ENCODE measurements at regions not wholly inside any gene's neighbourhood (a gene's known extent, or its start where the extent isn't known, plus 50 kb on each side); places are given as distances from the start of the nearest gene placed in this dataset.
"Not testable (repeated sequence)": the region's sequence is repeated elsewhere in the genome, so short reads cannot be mapped to it uniquely, and the experiment has no call there.

DNA sequence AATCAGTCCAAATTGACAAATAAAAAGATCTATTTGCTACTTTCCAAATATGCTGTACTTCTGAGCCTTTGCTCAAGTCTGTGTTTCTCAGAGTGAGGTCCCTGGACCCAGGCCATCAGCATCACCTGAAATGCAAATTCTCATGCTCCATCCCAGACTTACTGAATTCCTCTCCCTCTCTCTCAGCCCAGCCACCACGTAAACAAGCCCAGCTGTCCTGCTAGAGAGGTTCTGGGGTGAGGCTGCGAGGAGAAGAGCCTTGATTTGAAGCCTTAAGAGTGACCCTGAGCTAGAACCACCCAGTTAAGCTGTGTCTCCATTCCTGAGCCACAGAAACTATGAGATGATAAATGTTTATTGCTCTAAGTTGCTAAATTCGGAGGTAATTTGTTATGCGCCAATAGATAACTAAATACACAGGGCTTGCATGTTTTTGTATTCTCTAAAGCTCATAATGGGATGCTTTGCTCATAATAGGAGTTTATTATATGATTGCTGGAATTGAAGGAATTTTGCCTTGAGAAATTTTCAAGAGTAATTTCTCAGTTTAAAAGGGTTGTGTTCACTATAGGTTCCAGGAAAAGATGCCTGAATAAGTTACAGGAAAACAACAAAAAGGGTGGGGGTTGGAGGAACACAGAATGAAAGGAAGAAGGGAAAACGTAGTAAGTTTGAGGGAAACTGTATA lies 98.9 kb upstream of the SPATA31D4 start:
- ATAC-seq (no peak), DNase-seq (no peak)
- Mint-ChIP-seq H3K27me3 (no peaks in the 10 kb centered on the region), H3K36me3 (ENCODE audit: low read depth) (no peaks in the 10 kb centered on the region), H3K4me1 (no peaks in the 10 kb centered on the region), H3K9me3 (ENCODE audit: low read depth) (no peaks in the 10 kb centered on the region), H3K27ac (no peak overlapping the region), H3K4me3 (no peak overlapping the region)
- ChIA-PET CTCF (no interaction called here), POLR2A (no interaction called here)
- intact Hi-C loops (cut with DNase I, micrococcal nuclease) = no loop called here

GRCh38 chr9:81830431-81830830 lies 97.8 kb upstream of the SPATA31D4 start:
- H3K9me3 Mint-ChIP-seq (ENCODE audit: low read depth); H3K27me3 Mint-ChIP-seq; ATAC-seq; H3K4me3 Mint-ChIP-seq; H3K4me1 Mint-ChIP-seq; POLR2A ChIA-PET; DNase-seq; intact Hi-C loops (cut with DNase I, micrococcal nuclease); H3K36me3 Mint-ChIP-seq (ENCODE audit: low read depth); H3K27ac Mint-ChIP-seq: not testable (repeated sequence)
- CTCF ChIA-PET = interaction anchor here (0.6 kb wide), 1 partner anchor 223 kb away, joined by 3 read pairs; no protein-coding TSS in a partner anchor

DNA sequence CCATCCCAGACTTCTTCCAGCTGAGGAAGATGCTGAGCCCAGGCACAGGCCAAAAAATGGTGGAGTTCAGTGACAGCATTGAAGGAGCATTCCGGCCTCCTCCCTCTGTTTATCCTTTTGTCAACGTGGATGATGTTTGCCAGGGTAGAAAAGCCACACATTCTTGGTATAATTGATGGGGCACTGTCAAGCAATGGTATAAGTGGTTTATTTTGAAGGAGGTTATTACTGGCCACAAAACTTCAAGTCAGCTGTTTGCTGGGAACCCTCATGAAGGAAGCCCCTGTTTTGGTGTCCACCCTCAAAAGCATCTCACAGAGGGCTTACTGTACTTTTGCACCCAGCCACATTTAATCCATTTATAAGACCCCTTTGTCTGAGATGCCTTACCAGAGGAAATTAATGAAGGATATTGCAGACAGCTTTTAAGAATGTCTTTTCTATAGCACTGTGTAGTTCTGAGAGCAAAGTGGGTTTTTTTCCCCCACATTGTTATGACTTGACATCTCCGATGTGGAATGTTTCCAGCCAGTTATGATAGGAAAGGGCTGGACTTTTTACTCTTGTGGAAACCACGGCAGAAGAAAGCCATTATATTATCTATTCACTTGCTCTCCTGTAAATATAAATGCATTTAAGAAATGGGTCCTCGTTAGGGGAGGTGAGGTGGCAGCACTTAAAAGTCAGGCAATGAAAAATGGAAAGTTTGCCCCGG lies 95.5 kb upstream of the SPATA31D4 start:
- Mint-ChIP-seq H3K27ac (no peak overlapping the region), H3K4me3 (no peak overlapping the region), H3K9me3 (ENCODE audit: low read depth) (no peaks in the 10 kb centered on the region), H3K4me1 (no peaks in the 10 kb centered on the region), H3K27me3 (no peaks in the 10 kb centered on the region), H3K36me3 (ENCODE audit: low read depth) (no peaks in the 10 kb centered on the region)
- ChIA-PET POLR2A (no interaction called here), CTCF (no interaction called here)
- intact Hi-C loops (cut with DNase I, micrococcal nuclease) = no loop called here
- DNase-seq = no peak
- no peak for ATAC-seq

GRCh38 chr9:81833563-81834345 lies 94.5 kb upstream of the SPATA31D4 start:
- Mint-ChIP-seq H3K9me3 (ENCODE audit: low read depth) (no peaks in the 10 kb centered on the region), H3K36me3 (ENCODE audit: low read depth) (no peaks in the 10 kb centered on the region), H3K27ac (no peak overlapping the region), H3K27me3 (no peaks in the 10 kb centered on the region), H3K4me1 (no peaks in the 10 kb centered on the region), H3K4me3 (no peak overlapping the region)
- POLR2A ChIA-PET = no interaction called here
- ATAC-seq = no peak
- DNase-seq = no peak
- intact Hi-C loops (cut with DNase I, micrococcal nuclease) = no loop called here
- CTCF ChIA-PET = no interaction called here

DNA sequence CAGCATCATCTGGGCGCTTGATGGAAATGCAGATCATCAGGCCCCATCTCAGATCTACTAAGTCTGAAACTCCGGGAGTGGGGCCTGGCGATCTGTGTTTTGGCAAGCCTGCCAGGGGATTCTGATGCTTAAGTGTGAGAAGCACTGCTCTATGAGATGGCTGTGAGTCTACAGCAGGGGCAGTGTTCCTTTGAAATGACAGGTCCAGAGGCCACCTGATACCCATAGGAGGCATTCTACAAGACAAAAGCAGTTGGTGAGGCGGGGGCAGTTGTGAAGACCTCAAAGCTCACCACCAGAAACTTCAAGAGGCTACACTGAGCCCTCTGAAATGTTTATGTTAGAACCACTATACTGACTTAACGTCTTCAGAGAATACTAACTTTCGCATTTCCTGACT lies 86.9 kb upstream of the SPATA31D4 start:
- H3K4me3 Mint-ChIP-seq = no peak overlapping the region
- no peak for DNase-seq
- ChIA-PET POLR2A (no interaction called here), CTCF (no interaction called here)
- H3K9me3 Mint-ChIP-seq (ENCODE audit: low read depth) = no peaks in the 10 kb centered on the region
- no peaks in the 10 kb centered on the region for H3K27me3 Mint-ChIP-seq
- ATAC-seq = no peak
- H3K27ac Mint-ChIP-seq = no peak overlapping the region
- intact Hi-C loops (cut with DNase I, micrococcal nuclease) = no loop called here
- H3K36me3 Mint-ChIP-seq (ENCODE audit: low read depth) = no peaks in the 10 kb centered on the region
- no peaks in the 10 kb centered on the region for H3K4me1 Mint-ChIP-seq

DNA sequence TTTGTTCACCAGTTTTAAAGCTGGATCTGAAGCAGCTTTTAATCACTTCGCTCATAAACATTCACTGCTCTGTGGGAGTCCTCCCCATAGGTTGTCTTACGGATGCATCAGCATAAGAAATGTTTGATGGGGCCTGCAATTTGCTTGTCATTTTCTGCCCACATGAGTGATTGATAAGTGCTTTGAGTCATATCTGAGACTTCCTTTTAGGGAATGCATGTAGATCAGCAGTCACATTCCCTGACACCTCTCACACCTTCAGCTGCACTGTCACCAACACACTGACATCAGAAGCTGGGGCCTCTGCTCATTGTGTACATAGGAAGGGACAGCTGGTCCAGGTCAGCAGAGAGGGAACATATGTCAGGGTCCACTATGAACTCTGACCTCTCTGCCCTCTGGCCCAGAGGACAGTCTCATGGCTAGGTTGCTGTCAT lies 84.1 kb upstream of the SPATA31D4 start:
- ChIA-PET CTCF (no interaction called here), POLR2A (no interaction called here)
- Mint-ChIP-seq H3K4me1 (no peaks in the 10 kb centered on the region), H3K4me3 (no peak overlapping the region), H3K9me3 (ENCODE audit: low read depth) (no peaks in the 10 kb centered on the region), H3K36me3 (ENCODE audit: low read depth) (no peaks in the 10 kb centered on the region), H3K27ac (no peak overlapping the region), H3K27me3 (no peaks in the 10 kb centered on the region)
- ATAC-seq (no peak), DNase-seq (no peak)
- intact Hi-C loops (cut with DNase I, micrococcal nuclease) = no loop called here

DNA sequence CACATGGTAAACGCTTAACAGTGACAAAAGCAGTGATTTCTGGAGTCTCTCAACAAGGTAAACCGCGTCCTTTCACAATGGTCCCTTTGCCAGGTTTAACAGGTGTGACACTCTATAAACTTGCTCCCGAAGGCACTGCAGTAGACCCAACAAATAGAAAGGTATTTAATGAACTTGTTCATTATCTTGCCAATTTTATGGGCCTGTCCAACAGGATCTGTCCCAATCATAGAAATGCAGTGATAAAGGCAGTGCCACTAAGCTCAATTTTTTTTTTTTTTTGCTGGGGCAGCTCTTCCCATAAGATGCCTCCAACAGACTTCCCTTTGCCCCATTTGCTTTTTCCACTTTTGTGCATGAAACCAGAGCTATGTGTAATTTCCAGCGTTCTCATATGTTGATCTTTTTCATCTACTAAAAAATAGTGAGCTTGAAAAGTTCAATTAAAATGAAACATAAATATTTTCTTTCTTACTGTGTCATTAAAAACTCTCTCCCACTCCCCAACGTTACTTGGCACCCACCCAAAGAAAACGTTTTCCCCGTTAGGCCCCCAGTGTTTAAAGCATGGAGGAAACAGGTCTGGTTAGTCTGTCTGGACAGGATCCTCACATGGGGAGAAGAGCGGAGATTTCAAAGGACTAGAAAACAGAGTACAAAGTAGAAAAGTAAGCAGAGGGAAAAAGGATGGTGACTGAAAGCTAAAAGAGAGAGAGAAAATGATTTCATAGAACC lies 80.9 kb upstream of the SPATA31D4 start:
- ChIA-PET POLR2A (no interaction called here), CTCF (no interaction called here)
- Mint-ChIP-seq H3K4me1 (no peaks in the 10 kb centered on the region), H3K27ac (no peak overlapping the region), H3K4me3 (no peak overlapping the region), H3K27me3 (no peaks in the 10 kb centered on the region), H3K36me3 (ENCODE audit: low read depth) (no peaks in the 10 kb centered on the region), H3K9me3 (ENCODE audit: low read depth) (no peaks in the 10 kb centered on the region)
- intact Hi-C loops (cut with DNase I, micrococcal nuclease) = no loop called here
- DNase-seq (no peak), ATAC-seq (no peak)

- ATAC-seq (no peak), DNase-seq (no peak)
- H3K4me1 Mint-ChIP-seq = no peaks in the 10 kb centered on the region
- no peak overlapping the region for H3K4me3 Mint-ChIP-seq
- no peak overlapping the region for H3K27ac Mint-ChIP-seq
- ChIA-PET CTCF (interaction anchor here (0.6 kb wide), 1 partner anchor 8 kb away, joined by 4 read pairs; no protein-coding TSS in a partner anchor), POLR2A (no interaction called here)
- intact Hi-C loops (cut with DNase I, micrococcal nuclease) = no loop called here
- no peaks in the 10 kb centered on the region for H3K36me3 Mint-ChIP-seq (ENCODE audit: low read depth)
- H3K9me3 Mint-ChIP-seq (ENCODE audit: low read depth) = no peaks in the 10 kb centered on the region
- no peaks in the 10 kb centered on the region for H3K27me3 Mint-ChIP-seq
Observed at GRCh38 chr9:81848472-81848871, 79.8 kb upstream of the SPATA31D4 start.

- POLR2A ChIA-PET = no interaction called here
- ATAC-seq (no peak), DNase-seq (no peak)
- Mint-ChIP-seq H3K36me3 (ENCODE audit: low read depth) (no peaks in the 10 kb centered on the region), H3K4me1 (no peaks in the 10 kb centered on the region), H3K4me3 (no peak overlapping the region), H3K9me3 (ENCODE audit: low read depth) (no peaks in the 10 kb centered on the region), H3K27me3 (no peaks in the 10 kb centered on the region), H3K27ac (no peak overlapping the region)
- CTCF ChIA-PET = no interaction called here
- intact Hi-C loops (cut with DNase I, micrococcal nuclease) = no loop called here
Observed at GRCh38 chr9:81849631-81850259, 78.5 kb upstream of the SPATA31D4 start.

- Mint-ChIP-seq H3K27me3 (no peaks in the 10 kb centered on the region), H3K27ac (no peak overlapping the region), H3K36me3 (ENCODE audit: low read depth) (no peaks in the 10 kb centered on the region), H3K4me1 (no peaks in the 10 kb centered on the region), H3K9me3 (ENCODE audit: low read depth) (no peaks in the 10 kb centered on the region), H3K4me3 (no peak overlapping the region)
- POLR2A ChIA-PET = no interaction called here
- ATAC-seq (no peak), DNase-seq (no peak)
- CTCF ChIA-PET = interaction anchor here (0.5 to 0.6 kb wide), 2 partner anchors 58 to 477 kb away, joined by 3 read pairs; no protein-coding TSS in a partner anchor
- intact Hi-C loops (cut with DNase I, micrococcal nuclease) = no loop called here
Observed at GRCh38 chr9:81850724-81851123, 77.5 kb upstream of the SPATA31D4 start.

GRCh38 chr9:81851340-81851739 lies 76.9 kb upstream of the SPATA31D4 start:
- Mint-ChIP-seq H3K4me3 (no peak overlapping the region), H3K27me3 (no peaks in the 10 kb centered on the region), H3K36me3 (ENCODE audit: low read depth) (no peaks in the 10 kb centered on the region), H3K27ac (no peak overlapping the region), H3K9me3 (ENCODE audit: low read depth) (no peaks in the 10 kb centered on the region), H3K4me1 (no peaks in the 10 kb centered on the region)
- POLR2A ChIA-PET = no interaction called here
- no peak for ATAC-seq
- intact Hi-C loops (cut with DNase I, micrococcal nuclease) = no loop called here
- CTCF ChIA-PET = interaction anchor here (0.5 kb wide), 1 partner anchor 58 kb away, joined by 3 read pairs; no protein-coding TSS in a partner anchor
- no peak for DNase-seq

Measured in activated CD4-positive, alpha-beta T cell treated with anti-CD3 and anti-CD28 coated beads for 36 hours (primary cell).